ENCODE measurements at regions not wholly inside any gene's neighbourhood (a gene's known extent, or its start where the extent isn't known, plus 50 kb on each side); places are given as distances from the start of the nearest gene placed in this dataset.

DNA sequence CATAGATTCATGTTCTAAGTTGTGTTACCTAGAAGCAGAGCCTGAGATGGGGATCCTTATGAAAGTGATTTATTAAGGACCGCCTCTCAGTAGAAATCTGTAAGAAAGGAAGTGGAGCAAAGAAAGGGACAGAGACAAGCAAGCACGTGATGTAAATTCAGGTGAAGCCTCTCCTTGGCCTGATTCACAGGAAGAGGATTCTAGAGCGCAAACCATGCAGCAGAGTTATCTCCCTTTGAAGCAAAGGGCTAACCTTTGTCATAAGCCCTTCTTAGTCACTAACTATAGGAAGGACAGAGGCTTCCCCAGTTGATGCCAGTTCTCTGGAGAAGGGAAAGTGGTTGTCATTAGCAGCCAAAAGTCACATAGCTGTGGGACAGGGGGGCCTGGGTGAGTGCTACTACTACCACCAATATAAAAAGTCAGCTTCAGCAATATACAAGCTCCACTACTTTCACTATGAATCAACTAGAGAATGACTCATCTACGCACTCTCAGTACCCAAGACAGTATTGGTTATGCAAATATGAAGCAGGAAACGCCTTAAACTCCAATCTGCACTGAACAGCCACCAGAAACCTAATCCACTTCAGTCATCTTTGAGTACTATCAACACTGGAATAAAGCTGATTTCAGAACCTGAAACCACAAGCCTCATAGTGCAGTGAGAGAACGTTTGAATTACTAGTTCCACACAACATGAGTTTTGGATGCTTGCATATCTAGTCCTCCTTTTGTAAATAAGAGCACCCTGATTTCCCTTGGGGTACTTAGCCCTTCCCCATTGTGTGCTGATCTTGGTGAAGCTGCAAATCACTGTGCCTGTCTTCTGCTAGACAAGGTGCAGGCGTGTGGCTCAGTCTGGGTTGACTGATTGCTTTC is 162.7 kb downstream of the ZNF608 start:
- no peak for DNase-seq (ENCODE audit: low read depth)

- no peak for DNase-seq (ENCODE audit: low read depth)
These were observed 163.9 kb downstream of the ZNF608 start for GRCh38 chr5:124582561-124582840.

DNA sequence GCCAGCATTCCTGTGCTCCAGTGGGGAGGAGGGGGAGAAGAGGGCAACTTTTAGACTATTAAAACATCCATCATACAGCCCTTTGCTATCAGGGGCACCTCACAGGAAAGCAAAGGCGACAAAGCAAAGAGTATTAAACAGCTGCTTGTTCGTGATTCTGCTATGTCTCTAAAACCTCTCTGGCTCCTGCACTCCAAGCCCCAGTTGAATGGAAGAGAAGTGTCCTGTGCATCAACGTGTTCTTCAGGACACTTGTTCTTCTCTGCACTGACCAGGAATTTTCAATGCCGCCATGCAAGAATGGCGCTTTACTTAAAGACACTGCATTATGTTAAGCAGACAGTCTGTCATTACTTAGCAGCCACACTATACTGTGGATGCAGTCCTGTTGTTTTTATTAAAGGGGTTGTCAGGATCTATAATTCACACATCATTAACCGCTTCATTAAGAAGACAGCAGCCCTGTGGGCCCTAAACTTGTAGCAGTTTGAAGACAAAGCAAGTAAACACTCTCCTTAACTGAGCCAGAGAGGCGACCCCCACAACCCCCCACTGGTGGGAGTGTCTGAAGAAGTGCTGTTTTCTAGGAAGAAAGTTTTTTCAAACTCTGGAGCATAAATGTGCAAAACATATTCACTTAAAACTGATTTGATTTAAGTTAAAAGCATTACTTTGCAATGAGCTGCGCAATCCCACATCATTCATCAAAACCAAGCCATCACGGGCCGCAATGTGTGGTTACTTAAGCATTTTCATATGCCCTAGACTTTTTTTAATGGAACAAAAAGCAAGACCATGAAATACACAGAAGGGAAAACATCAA is 164.5 kb downstream of the ZNF608 start:
- DNase-seq (ENCODE audit: low read depth), result no peak

- no peak for DNase-seq (ENCODE audit: low read depth)
These were observed 165.3 kb downstream of the ZNF608 start for GRCh38 chr5:124580925-124581737.

- DNase-seq (ENCODE audit: low read depth), result no peak
These were observed 165.9 kb downstream of the ZNF608 start for GRCh38 chr5:124580512-124580911.

DNA sequence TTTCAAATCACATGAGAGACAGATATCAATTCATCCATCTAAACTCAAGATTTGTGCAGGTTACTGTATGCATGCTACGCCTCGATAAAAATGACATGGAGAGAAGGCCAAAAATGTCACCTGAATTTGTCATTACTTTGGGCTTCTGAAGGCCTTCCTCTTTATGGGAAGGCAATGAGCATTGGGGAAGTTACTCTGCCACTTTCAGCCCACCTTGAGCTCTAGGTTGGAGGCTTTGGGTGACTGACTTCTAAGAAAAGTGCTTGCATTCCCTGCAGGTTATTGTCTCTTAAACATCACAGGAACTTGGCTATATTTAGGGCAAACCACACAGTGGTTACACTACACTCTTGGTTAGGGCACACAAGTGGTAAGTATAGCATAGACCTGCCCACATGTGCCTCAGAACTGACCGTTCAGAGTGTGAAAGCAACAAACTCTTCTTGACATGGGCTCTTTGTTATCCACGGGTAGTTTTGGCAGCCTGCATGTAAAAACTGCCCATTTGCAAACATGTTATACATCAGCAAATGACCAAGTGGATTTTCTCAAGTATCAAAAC is 169.5 kb downstream of the ZNF608 start:
- DNase-seq (ENCODE audit: low read depth), result no peak

- no peak for DNase-seq (ENCODE audit: low read depth)
These were observed 170.7 kb downstream of the ZNF608 start for GRCh38 chr5:124575725-124576124.

- DNase-seq (ENCODE audit: low read depth), result no peak
These were observed 171.7 kb downstream of the ZNF608 start for GRCh38 chr5:124574521-124575436.

GRCh38 chr5:124572971-124573370 is 173.5 kb downstream of the ZNF608 start:
- DNase-seq (ENCODE audit: low read depth), result no peak

DNA sequence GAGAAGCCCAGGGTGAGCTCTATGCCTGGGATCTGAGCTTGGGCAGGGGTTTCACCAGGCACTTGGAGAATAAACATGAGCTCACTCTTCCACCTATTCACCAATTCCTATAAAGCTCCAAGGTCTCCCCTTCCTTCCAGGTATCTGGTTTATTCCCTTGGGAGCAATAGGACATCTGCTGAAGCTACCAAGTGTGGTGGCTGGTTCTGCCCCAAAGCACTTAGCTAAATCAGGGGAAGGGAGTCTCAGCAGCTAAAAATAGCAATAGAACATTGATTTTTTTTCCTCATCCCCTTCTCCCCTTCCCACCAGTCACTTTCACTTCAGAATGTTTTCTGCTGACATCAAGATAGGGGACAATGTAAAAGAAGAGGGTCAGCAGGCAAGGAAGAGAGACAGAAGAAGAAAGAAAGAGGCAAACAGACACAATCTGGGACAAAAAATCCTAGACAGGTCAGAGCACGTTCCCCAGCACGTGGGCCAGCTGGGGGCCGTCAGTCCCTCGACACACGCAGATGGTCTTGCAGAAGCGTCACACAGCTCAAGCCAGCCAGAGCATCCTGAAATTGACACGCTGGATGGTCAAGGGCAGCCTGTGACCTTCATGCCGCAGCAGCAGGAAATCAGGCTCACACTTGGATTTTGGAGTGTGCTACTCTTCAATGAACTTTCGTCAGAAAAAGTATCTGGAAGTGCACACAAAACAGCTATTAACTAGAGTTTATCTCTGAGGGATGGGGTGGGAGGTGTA is 176.0 kb downstream of the ZNF608 start:
- no peak for DNase-seq (ENCODE audit: low read depth)

GRCh38 chr5:124566875-124567450 is 179.5 kb downstream of the ZNF608 start:
- DNase-seq (ENCODE audit: low read depth), result no peak

- no peak for DNase-seq (ENCODE audit: low read depth)
These were observed 185.0 kb downstream of the ZNF608 start for GRCh38 chr5:124561451-124561850.

DNA sequence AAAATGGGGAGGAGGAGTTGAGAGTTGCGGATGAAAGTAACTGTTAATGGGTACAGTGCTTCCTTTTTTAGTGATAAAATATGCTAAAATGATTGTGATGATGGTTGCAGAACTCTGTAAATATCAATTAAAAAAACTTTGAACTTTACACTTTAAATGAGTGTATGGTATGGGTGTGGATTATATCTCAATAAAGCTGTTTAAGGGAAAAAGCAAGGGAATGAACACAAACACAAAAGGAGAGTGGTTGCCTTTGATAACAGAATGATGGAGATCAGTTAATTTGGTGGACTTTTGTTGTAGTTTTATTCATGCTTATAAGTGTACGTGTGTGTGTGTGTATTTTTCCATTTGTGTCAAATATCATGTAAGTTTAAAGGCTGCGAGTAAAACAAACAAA is 186.1 kb downstream of the ZNF608 start:
- no peak for DNase-seq (ENCODE audit: low read depth)

- no peak for DNase-seq (ENCODE audit: low read depth)
These were observed 188.7 kb downstream of the ZNF608 start for GRCh38 chr5:124557761-124558160.

DNA sequence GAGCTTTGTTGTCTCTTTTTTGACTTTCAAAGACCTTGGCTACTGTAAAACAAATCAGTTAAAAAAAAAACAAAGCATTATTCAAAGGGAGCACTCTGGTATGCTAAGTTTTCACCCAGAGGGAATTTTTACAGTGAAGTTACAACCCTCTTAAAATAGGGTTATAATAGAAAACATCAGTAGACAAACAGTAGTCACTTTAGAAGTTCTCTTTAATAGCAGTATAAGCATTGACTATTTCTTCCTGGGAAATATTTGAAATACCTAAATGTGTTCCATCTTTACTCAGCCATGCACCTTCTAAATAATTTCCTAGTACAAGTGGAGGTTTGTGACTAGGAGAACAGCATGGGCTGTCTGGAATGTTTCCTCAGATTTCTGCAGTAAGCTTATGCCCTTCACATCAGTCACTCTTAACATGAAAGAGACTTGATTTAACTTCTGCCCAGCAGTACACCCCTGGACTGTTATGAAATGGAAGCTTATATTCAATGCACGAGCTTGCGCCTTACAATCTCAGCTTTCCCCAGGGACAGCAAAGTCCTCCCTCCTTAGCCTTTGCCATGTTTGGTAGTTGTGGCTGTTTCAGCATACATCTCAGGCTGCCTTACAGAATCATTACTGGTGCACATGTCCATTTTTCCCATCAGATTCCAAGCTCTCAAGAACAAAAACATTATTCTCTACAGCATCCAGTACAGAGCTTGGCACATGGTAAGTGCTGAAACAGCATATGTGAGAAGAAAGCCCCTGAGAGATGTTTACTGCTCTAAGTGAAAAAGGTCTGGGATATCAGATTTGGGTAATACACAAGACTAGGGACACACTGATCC is 191.5 kb downstream of the ZNF608 start:
- no peak for DNase-seq (ENCODE audit: low read depth)

DNA sequence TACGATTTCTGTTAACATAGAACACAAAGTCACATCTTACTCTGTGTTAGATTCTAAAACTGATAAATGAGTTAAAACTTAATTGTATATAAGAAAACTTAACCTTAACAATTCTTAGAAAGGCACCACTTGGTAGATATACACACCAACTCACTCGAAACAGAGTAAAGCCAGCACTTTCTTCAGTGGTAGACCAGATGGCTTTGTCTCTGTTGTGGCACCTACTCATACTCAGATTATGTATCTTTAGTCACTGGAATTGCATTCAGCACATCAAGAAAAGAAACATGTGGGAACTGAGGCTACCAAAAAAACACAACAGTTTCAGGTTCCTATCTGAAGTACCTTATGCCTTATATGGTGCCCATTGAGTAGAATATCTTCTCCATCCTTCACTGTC is 192.5 kb downstream of the ZNF608 start:
- no peak for DNase-seq (ENCODE audit: low read depth)

GRCh38 chr5:124552526-124552925 is 193.9 kb downstream of the ZNF608 start:
- no peak for DNase-seq (ENCODE audit: low read depth)

GRCh38 chr5:124551939-124552279 is 194.5 kb downstream of the ZNF608 start:
- DNase-seq (ENCODE audit: low read depth), result no peak

DNA sequence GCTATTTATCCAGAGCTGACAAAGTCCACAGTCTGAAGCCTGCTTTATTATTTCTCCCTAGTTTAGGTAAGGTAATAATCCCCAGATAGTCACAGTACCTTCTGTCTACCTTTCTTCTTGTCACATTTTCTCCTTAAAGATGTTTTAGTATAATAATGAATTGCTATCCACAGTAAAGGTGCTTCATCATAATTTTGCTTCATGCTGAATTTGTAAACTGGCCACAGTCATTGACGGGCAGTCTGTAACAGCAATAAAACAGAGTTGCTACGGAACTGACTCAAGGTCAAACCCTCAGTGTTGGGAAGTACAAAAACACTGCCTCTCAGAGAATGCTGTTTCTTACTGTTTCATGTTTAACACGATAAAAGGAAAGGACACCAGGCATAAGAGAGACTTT is 195.7 kb downstream of the ZNF608 start:
- no peak for DNase-seq (ENCODE audit: low read depth)
